HL-60 (cell line): ENCODE measurements at regions not wholly inside any gene's neighbourhood (a gene's known extent, or its start where the extent isn't known, plus 50 kb on each side); places are given as distances from the start of the nearest gene placed in this dataset.

ENCODE experiments used
- POLR2AphosphoS5 ChIP-seq: IDR thresholded peaks from 2 replicates; pipeline ENCODE4 v1.6.1; 2012; ENCODE audit warnings: low read depth
- TF ChIP-seq, protein P1 (sequence below): IDR thresholded peaks from one replicate; pipeline ENCODE4 v1.5.1; 2011; ENCODE audit warnings: low read length, control low read depth, inconsistent platforms; ENCODE audit not compliant: insufficient read depth

GRCh38 chr11:115941044-115941443, 436.8 kb upstream of the CADM1 start:
- TF ChIP-seq, protein P1, sequence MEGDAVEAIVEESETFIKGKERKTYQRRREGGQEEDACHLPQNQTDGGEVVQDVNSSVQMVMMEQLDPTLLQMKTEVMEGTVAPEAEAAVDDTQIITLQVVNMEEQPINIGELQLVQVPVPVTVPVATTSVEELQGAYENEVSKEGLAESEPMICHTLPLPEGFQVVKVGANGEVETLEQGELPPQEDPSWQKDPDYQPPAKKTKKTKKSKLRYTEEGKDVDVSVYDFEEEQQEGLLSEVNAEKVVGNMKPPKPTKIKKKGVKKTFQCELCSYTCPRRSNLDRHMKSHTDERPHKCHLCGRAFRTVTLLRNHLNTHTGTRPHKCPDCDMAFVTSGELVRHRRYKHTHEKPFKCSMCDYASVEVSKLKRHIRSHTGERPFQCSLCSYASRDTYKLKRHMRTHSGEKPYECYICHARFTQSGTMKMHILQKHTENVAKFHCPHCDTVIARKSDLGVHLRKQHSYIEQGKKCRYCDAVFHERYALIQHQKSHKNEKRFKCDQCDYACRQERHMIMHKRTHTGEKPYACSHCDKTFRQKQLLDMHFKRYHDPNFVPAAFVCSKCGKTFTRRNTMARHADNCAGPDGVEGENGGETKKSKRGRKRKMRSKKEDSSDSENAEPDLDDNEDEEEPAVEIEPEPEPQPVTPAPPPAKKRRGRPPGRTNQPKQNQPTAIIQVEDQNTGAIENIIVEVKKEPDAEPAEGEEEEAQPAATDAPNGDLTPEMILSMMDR, result no peak
- no peak for TF ChIP-seq POLR2AphosphoS5
